Liver (tissue), 3 donors: ENCODE measurements at regions not wholly inside any gene's neighbourhood (a gene's known extent, or its start where the extent isn't known, plus 50 kb on each side); places are given as distances from the start of the nearest gene placed in this dataset.
A peak's percentile ranks its signal among the peaks of the same experiment; 100 is the strongest.

Experiments
- EGR1 ChIP-seq, 2 donors: IDR thresholded peaks; 2 replicates each; pipeline ENCODE4 v1.6.1; 2016 to 2018; ENCODE audit warnings: antibody characterized with exemption in 2 of 2, low read depth in 2 of 2
- GABPA ChIP-seq, 2 donors: IDR thresholded peaks in 1 of 2; conservative IDR thresholded peaks in 1 of 2; 2 replicates each; pipeline ENCODE4 v1.6.1; 2016; ENCODE audit warnings: antibody characterized with exemption in 2 of 2, mild to moderate bottlenecking in 1 of 2, moderate library complexity in 1 of 2
- HNF4G ChIP-seq: IDR thresholded peaks from 2 replicates; pipeline ENCODE4 v1.6.1; 2016; ENCODE audit warnings: antibody characterized with exemption
- JUND ChIP-seq, 2 donors: IDR thresholded peaks; 2 replicates each; pipeline ENCODE4 v1.6.1; 2016; ENCODE audit warnings: antibody characterized with exemption in 2 of 2
- NR2F2 ChIP-seq: IDR thresholded peaks from 2 replicates; pipeline ENCODE4 v1.6.1; 2016; ENCODE audit warnings: antibody characterized with exemption
- RAD21 ChIP-seq, 2 donors: IDR thresholded peaks; 2 replicates each; pipeline ENCODE4 v1.6.1; 2016; ENCODE audit warnings: antibody characterized with exemption in 2 of 2, mild to moderate bottlenecking in 2 of 2
- SP1 ChIP-seq: IDR thresholded peaks from 2 replicates; pipeline ENCODE4 v1.6.1; 2018; ENCODE audit warnings: antibody characterized with exemption, mild to moderate bottlenecking
- YY1 ChIP-seq: IDR thresholded peaks from 2 replicates; pipeline ENCODE4 v1.6.1; 2016; ENCODE audit warnings: antibody characterized with exemption, mild to moderate bottlenecking
- TF ChIP-seq, protein P1 (sequence below): fragments of 150-350 bp; IDR thresholded peaks from 2 replicates; pipeline ENCODE4 v1.5.1; 2017; ENCODE audit warnings: improper control_type of control experiment, low read depth, low read length; ENCODE audit not compliant: missing input control
- TF ChIP-seq, protein P2 (sequence below): IDR thresholded peaks from 2 replicates; pipeline ENCODE4 v1.6.1; 2016; ENCODE audit warnings: antibody characterized with exemption, mild to moderate bottlenecking
- TF ChIP-seq, protein P3 (sequence below): IDR thresholded peaks from 2 replicates; pipeline ENCODE4 v1.6.1; 2016; ENCODE audit warnings: antibody characterized with exemption
- donor health status: healthy.
- donor health status: healthy.

DNA sequence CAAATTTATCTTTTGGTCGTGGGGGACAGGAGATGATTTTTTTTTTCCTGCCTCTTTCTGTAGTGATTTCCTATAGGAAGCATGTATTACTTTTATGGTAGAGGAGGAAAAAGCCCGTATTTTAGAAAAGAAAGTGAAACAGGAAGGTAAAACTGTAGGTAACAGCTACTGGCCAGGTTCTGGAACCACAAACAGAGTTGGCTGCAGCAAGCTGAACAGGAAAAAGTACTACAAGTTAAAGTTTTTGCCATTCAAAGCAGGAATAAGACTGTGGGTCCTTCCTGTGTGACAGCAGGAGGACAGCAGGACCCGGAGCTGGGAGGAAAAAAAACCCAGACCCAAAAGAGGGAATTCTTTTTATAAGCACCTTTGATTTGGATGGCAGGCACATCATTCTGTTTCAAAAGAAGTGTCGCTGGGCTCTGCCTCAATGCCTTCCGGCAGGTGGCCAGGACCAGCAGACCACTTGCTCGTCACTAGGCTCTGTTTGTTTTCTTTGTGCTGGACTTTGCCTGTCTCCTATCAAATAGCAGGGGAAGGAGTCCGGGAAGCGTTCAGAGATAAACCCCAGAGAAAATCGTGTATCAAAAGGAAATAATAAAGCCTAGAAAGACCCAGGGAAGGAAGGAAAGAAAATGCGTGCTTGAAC lies 277.9 kb downstream of the ADGRA3 start:
- TF ChIP-seq RAD21 (IDR thresholded peaks at IDR 0.05), result peak in 1 of 2 donors; percentile 31
- TF ChIP-seq, protein P1, sequence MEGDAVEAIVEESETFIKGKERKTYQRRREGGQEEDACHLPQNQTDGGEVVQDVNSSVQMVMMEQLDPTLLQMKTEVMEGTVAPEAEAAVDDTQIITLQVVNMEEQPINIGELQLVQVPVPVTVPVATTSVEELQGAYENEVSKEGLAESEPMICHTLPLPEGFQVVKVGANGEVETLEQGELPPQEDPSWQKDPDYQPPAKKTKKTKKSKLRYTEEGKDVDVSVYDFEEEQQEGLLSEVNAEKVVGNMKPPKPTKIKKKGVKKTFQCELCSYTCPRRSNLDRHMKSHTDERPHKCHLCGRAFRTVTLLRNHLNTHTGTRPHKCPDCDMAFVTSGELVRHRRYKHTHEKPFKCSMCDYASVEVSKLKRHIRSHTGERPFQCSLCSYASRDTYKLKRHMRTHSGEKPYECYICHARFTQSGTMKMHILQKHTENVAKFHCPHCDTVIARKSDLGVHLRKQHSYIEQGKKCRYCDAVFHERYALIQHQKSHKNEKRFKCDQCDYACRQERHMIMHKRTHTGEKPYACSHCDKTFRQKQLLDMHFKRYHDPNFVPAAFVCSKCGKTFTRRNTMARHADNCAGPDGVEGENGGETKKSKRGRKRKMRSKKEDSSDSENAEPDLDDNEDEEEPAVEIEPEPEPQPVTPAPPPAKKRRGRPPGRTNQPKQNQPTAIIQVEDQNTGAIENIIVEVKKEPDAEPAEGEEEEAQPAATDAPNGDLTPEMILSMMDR, result no peak
- TF ChIP-seq, protein P2, sequence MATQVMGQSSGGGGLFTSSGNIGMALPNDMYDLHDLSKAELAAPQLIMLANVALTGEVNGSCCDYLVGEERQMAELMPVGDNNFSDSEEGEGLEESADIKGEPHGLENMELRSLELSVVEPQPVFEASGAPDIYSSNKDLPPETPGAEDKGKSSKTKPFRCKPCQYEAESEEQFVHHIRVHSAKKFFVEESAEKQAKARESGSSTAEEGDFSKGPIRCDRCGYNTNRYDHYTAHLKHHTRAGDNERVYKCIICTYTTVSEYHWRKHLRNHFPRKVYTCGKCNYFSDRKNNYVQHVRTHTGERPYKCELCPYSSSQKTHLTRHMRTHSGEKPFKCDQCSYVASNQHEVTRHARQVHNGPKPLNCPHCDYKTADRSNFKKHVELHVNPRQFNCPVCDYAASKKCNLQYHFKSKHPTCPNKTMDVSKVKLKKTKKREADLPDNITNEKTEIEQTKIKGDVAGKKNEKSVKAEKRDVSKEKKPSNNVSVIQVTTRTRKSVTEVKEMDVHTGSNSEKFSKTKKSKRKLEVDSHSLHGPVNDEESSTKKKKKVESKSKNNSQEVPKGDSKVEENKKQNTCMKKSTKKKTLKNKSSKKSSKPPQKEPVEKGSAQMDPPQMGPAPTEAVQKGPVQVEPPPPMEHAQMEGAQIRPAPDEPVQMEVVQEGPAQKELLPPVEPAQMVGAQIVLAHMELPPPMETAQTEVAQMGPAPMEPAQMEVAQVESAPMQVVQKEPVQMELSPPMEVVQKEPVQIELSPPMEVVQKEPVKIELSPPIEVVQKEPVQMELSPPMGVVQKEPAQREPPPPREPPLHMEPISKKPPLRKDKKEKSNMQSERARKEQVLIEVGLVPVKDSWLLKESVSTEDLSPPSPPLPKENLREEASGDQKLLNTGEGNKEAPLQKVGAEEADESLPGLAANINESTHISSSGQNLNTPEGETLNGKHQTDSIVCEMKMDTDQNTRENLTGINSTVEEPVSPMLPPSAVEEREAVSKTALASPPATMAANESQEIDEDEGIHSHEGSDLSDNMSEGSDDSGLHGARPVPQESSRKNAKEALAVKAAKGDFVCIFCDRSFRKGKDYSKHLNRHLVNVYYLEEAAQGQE, result peak; percentile 20
- no peak for TF ChIP-seq NR2F2
- no peak for TF ChIP-seq YY1
- TF ChIP-seq GABPA (IDR thresholded peaks at IDR 0.05 in 1 of 2, conservative IDR thresholded peaks at IDR 0.05 in 1 of 2), result no peak
- TF ChIP-seq SP1, result peak; percentile 57
- no peak for TF ChIP-seq HNF4G
- no peak for TF ChIP-seq EGR1 (IDR thresholded peaks at IDR 0.05; ENCODE audit: low read depth in 2 of 2)
- no peak for TF ChIP-seq JUND (IDR thresholded peaks at IDR 0.05)
- TF ChIP-seq, protein P3, sequence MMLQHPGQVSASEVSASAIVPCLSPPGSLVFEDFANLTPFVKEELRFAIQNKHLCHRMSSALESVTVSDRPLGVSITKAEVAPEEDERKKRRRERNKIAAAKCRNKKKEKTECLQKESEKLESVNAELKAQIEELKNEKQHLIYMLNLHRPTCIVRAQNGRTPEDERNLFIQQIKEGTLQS, result no peak
